Neuron (in vitro differentiated cells): ENCODE measurements at regions not wholly inside any gene's neighbourhood (a gene's known extent, or its start where the extent isn't known, plus 50 kb on each side); places are given as distances from the start of the nearest gene placed in this dataset.

ENCODE experiments used
- H2AFZ ChIP-seq: one replicate; pipeline ENCODE4 v1.6.1; 2013; ENCODE audit warnings: low read depth, mild to moderate bottlenecking, inconsistent platforms, low read length, moderate library complexity
- H3K27me3 ChIP-seq: one replicate; pipeline ENCODE4 v1.6.1; 2013; ENCODE audit warnings: low read length; ENCODE audit not compliant: insufficient read depth
- H3K36me3 ChIP-seq: one replicate; pipeline ENCODE4 v1.6.1; 2013; ENCODE audit warnings: low read length; ENCODE audit not compliant: insufficient read depth
- H3K4me1 ChIP-seq: one replicate; pipeline ENCODE4 v1.6.1; 2013; ENCODE audit warnings: low read length; ENCODE audit not compliant: insufficient read depth
- H3K4me3 ChIP-seq: 2 replicates; pipeline ENCODE4 v1.5.1; 2013; ENCODE audit warnings: mild to moderate bottlenecking, low read length, moderate library complexity
- H3K9me3 ChIP-seq: one replicate; pipeline ENCODE4 v1.6.1; 2013; ENCODE audit warnings: low read length

DNA sequence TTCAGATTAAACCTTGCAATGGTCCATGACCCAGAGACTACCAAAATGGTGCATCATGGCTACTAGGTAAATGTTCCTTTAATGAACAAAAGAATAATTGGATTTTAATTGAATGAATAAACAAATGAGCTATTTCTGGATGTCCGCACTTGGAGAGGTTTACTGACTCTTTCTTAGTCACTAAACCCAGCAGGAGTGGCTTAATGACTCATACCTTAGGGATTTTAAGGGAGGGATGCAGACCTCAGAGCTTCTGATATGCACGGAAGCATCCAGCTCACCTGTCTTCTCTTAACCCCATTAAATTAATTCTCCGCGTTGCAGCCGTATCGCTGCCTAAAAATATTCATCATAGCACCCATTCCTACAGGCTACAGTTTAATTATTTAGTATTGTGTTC, 970.0 kb upstream of the SLC35B3 start:
- Histone ChIP-seq H2AFZ (no peak overlapping the region), H3K4me3 (no peak overlapping the region), H3K4me1 (no peaks in the 10 kb centered on the region), H3K36me3 (no peaks in the 10 kb centered on the region), H3K27me3 (no peaks in the 10 kb centered on the region), H3K9me3 (no peaks in the 10 kb centered on the region)

GRCh38 chr6:9404351-9405146, 969.2 kb upstream of the SLC35B3 start:
- Histone ChIP-seq H3K4me1 (no peaks in the 10 kb centered on the region), H3K9me3 (no peaks in the 10 kb centered on the region), H3K27me3 (no peaks in the 10 kb centered on the region), H2AFZ (no peak overlapping the region), H3K36me3 (no peaks in the 10 kb centered on the region), H3K4me3 (no peak overlapping the region)

- no peaks in the 10 kb centered on the region for H3K36me3 ChIP-seq
- no peak overlapping the region for H3K4me3 ChIP-seq
- no peaks in the 10 kb centered on the region for H3K9me3 ChIP-seq
- no peaks in the 10 kb centered on the region for H3K4me1 ChIP-seq
- no peak overlapping the region for H2AFZ ChIP-seq
- no peaks in the 10 kb centered on the region for H3K27me3 ChIP-seq
Measured at GRCh38 chr6:9403736-9404135, 968.4 kb upstream of the SLC35B3 start.

DNA sequence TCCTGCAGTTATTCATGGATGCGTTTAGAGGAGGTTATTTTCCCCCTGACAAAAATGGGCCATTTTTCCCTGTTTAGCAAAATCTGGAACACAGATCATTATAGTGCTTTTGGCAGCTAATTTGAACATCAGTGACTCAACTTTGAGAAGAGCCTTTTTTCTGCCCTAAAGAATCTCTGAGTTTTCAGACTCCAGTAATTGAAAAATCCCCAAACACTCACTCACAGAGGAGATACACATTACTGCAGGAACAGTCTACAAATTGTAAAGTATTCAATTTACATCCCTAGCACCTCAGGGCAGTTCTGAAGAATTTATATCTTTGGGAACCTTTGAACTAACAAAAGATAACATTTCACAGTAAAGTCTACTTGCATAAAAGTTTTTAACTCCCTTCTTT, 966.6 kb upstream of the SLC35B3 start:
- no peak overlapping the region for H3K4me3 ChIP-seq
- H3K36me3 ChIP-seq = no peaks in the 10 kb centered on the region
- no peaks in the 10 kb centered on the region for H3K4me1 ChIP-seq
- no peak overlapping the region for H2AFZ ChIP-seq
- H3K9me3 ChIP-seq = no peaks in the 10 kb centered on the region
- H3K27me3 ChIP-seq = no peaks in the 10 kb centered on the region

GRCh38 chr6:9399916-9400315, 964.6 kb upstream of the SLC35B3 start:
- H3K36me3 ChIP-seq = no peaks in the 10 kb centered on the region
- H3K27me3 ChIP-seq = no peaks in the 10 kb centered on the region
- no peaks in the 10 kb centered on the region for H3K9me3 ChIP-seq
- H3K4me1 ChIP-seq = no peaks in the 10 kb centered on the region
- H3K4me3 ChIP-seq = no peak overlapping the region
- no peak overlapping the region for H2AFZ ChIP-seq

DNA sequence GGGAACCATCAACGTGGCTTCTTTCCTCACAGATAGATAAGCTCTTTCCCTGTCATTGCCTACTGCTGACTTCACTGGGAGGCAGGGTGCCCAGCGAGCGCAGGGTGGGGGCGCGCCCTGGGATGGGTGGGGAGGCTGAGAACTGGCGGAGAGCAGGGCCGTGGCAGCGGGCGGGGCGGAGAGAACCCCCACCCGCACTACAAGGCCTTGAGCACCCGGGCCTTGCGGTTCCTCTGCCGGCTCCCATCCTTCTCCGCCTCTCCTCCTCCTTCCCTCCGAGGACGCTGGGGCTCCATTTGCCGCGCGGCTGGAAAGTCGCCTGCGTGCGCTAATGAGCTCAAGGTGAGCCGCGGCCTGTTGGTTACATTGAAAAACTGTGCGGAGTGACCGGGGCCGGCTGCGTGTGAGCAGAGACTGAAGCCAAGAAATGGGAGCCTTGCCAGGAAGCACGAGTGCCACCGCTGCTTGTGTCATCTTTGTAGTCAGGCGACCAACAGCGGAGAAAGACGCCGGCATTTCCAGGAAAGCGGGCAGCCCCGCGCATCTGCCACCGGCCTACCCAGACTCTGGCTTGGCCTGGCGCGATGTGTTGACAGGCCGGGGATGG, 963.5 kb upstream of the SLC35B3 start:
- Histone ChIP-seq H3K27me3 (no peaks in the 10 kb centered on the region), H3K4me3 (no peak overlapping the region), H3K36me3 (no peaks in the 10 kb centered on the region), H2AFZ (no peak overlapping the region), H3K4me1 (no peaks in the 10 kb centered on the region), H3K9me3 (no peaks in the 10 kb centered on the region)

DNA sequence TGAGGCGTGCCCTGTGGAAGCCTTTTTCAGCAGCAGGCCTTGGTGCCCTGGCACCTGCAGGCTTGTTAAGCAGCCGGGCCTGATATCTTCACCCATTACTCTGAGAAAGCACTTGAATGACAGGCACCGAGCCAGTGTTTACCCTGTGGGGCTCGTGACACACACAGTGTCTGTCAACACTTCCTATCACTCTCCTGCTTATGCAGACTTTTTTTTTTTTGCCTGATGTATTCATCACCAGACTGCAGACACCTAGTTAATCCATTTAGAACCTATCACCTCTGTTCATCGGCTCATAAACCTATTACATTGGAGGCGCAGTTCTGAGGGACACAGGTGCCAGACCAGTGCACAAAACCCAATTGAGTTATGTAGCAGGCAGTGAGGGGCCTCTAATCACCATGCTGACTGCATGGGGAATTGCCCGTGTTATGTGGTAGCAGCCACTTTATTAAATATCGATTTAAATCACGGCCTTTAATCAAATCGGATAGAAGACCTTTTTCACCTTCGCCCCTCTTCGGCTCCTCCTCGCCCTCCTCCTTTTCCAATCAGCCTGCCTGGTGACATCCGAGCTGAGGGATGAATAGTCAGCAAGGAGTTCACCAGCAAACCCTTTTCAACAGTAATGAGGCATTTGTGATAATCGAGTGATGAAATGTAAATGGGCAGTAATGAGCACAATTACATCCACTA, 962.9 kb upstream of the SLC35B3 start:
- no peaks in the 10 kb centered on the region for H3K27me3 ChIP-seq
- no peaks in the 10 kb centered on the region for H3K9me3 ChIP-seq
- H2AFZ ChIP-seq = no peak overlapping the region
- H3K4me3 ChIP-seq = no peak overlapping the region
- no peaks in the 10 kb centered on the region for H3K4me1 ChIP-seq
- H3K36me3 ChIP-seq = no peaks in the 10 kb centered on the region

- Histone ChIP-seq H3K4me3 (no peak overlapping the region), H3K9me3 (no peaks in the 10 kb centered on the region), H3K27me3 (no peaks in the 10 kb centered on the region), H2AFZ (no peak overlapping the region), H3K4me1 (no peaks in the 10 kb centered on the region), H3K36me3 (no peaks in the 10 kb centered on the region)
Measured at GRCh38 chr6:9388596-9388995, 953.3 kb upstream of the SLC35B3 start.

GRCh38 chr6:9380568-9380967, 945.2 kb upstream of the SLC35B3 start:
- Histone ChIP-seq H3K4me1 (no peaks in the 10 kb centered on the region), H3K9me3 (no peaks in the 10 kb centered on the region), H3K36me3 (no peaks in the 10 kb centered on the region), H3K27me3 (no peaks in the 10 kb centered on the region), H3K4me3 (no peak overlapping the region), H2AFZ (no peak overlapping the region)

DNA sequence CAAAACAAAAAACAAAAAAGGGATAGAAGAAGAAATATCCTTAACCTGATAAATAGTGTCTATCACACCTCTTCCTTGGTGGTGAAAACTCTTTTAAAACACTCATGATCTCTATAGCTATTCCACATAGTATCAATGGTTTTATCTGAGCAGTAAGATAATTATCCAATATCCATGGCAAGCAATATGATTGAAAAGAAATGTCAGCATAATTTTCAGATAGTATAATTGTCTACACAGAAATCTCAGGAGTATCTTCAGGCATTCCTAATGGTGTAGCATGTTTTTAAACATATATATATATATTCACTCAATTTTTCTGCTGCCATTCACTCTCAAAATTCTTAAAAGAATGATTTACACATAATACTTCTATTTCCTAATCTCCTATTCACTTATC, 938.0 kb upstream of the SLC35B3 start:
- Histone ChIP-seq H3K4me1 (no peaks in the 10 kb centered on the region), H3K36me3 (no peaks in the 10 kb centered on the region), H3K4me3 (no peak overlapping the region), H3K27me3 (no peaks in the 10 kb centered on the region), H2AFZ (no peak overlapping the region), H3K9me3 (no peaks in the 10 kb centered on the region)

GRCh38 chr6:9370480-9370879, 935.1 kb upstream of the SLC35B3 start:
- Histone ChIP-seq H3K27me3 (no peaks in the 10 kb centered on the region), H2AFZ (no peak overlapping the region), H3K36me3 (no peaks in the 10 kb centered on the region), H3K9me3 (no peaks in the 10 kb centered on the region), H3K4me1 (no peaks in the 10 kb centered on the region), H3K4me3 (no peak overlapping the region)

DNA sequence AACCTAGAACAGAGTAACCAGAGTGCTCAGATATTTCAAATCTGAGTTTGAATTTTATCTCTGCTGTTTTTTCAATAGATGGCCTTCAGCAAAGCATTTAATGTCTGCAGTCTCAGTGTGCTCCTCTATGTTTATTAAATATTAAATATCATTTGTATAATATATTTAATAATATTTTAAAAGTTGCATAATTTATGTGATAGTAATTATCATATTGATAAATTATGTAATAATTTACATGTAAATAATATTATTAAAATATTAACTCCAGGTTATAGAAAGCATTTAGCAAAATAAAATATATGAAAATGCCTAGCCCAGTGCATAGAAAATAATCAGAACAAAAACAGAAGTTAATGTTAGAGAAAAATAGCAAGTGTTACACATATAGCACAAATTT, 930.0 kb upstream of the SLC35B3 start:
- H3K27me3 ChIP-seq = no peaks in the 10 kb centered on the region
- H3K4me1 ChIP-seq = no peaks in the 10 kb centered on the region
- no peak overlapping the region for H2AFZ ChIP-seq
- no peak overlapping the region for H3K4me3 ChIP-seq
- no peaks in the 10 kb centered on the region for H3K36me3 ChIP-seq
- H3K9me3 ChIP-seq = no peaks in the 10 kb centered on the region

DNA sequence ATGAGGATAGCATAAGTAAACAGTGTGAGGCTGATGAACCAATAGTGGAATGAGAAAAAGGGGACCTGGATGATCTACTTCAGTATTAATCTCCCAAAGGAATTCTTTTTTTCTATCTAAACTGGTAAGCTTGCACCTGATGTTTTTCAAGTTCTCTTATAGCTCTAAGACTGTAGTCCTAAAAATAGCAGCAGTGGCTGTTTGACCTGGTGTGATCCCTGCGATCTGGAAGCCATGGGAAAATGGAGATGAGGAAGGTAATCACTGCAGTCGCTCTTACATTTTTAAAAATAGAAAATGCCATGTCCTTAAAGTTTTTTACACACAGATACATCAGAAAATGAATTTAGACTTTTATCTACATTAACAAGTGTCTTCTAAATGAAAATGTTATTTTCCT, 926.4 kb upstream of the SLC35B3 start:
- Histone ChIP-seq H3K4me1 (no peaks in the 10 kb centered on the region), H3K9me3 (no peaks in the 10 kb centered on the region), H3K27me3 (no peaks in the 10 kb centered on the region), H3K4me3 (no peak overlapping the region), H2AFZ (no peak overlapping the region), H3K36me3 (no peaks in the 10 kb centered on the region)
